ENCODE measurements at regions not wholly inside any gene's neighbourhood (a gene's known extent, or its start where the extent isn't known, plus 50 kb on each side); places are given as distances from the start of the nearest gene placed in this dataset.

DNA sequence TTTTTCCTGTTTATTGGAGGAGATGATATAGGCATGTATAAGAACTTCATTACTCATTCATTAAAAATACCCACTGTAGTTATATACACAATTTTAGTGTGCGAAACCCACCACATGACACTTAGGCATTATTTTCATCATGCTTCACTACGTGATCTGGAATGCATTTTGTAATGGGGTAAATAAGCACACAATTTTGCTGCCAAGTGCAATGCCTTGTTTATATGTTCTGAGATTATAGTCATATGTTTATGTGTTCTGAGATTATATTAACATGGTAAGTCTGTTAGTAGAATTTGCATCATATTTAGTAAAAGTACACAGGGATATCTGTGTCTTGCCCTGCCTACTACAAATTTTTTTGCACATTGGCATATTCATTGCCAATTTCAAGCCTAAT is 1123.0 kb downstream of the LRFN5 start:
- ATAC-seq (no peak), DNase-seq (no peak)
- no peak for TF ChIP-seq POLR2A (IDR thresholded peaks at IDR 0.05)
- TF ChIP-seq, protein P1, sequence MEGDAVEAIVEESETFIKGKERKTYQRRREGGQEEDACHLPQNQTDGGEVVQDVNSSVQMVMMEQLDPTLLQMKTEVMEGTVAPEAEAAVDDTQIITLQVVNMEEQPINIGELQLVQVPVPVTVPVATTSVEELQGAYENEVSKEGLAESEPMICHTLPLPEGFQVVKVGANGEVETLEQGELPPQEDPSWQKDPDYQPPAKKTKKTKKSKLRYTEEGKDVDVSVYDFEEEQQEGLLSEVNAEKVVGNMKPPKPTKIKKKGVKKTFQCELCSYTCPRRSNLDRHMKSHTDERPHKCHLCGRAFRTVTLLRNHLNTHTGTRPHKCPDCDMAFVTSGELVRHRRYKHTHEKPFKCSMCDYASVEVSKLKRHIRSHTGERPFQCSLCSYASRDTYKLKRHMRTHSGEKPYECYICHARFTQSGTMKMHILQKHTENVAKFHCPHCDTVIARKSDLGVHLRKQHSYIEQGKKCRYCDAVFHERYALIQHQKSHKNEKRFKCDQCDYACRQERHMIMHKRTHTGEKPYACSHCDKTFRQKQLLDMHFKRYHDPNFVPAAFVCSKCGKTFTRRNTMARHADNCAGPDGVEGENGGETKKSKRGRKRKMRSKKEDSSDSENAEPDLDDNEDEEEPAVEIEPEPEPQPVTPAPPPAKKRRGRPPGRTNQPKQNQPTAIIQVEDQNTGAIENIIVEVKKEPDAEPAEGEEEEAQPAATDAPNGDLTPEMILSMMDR (IDR thresholded peaks at IDR 0.05) = no peak
- H3K36me3 ChIP-seq = no peaks in the 10 kb centered on the region
- H3K27ac ChIP-seq = no peak overlapping the region
- intact Hi-C loops (cut with DNase I) = no loop called here
- H3K4me3 ChIP-seq = no peak overlapping the region
- no peaks in the 10 kb centered on the region for H3K27me3 ChIP-seq
- 79 to 88% (median 86%) methylated on average over 2 of the region's 2 CpGs for WGBS, 4 donors
- H3K4me1 ChIP-seq = no peaks in the 10 kb centered on the region
- H3K9me3 ChIP-seq = no peaks in the 10 kb centered on the region

DNA sequence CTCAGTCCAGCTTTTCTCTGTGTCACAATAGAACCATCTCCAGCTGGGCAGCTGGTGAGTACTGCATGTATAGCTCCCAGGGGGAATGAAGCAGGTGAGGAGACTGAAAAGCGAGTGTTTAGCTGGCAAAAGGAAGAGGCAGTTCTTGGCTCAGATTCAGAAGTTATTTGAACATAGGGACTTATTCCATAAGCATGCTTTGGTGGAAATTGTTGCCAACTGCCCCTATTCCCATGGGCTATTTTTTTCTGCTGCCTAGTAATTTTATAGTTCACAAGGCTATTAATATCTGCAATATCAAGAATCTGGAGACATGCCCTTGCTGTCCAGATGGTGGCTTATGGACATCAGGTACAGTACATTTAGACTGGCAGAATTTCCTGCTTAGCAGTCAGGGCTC is 1112.7 kb downstream of the LRFN5 start:
- Histone ChIP-seq H3K9me3 (peaks cover 0 to 4% (median 0%) of the 10 kb centered on the region in 12 donors), H3K36me3 (no peaks in the 10 kb centered on the region), H3K27ac (no peak overlapping the region), H3K4me1 (no peaks in the 10 kb centered on the region), H3K4me3 (no peak overlapping the region), H3K27me3 (no peaks in the 10 kb centered on the region)
- no peak for TF ChIP-seq POLR2A (IDR thresholded peaks at IDR 0.05)
- TF ChIP-seq, protein P1 (IDR thresholded peaks at IDR 0.05) = no peak
- DNase-seq = no peak
- WGBS, 4 donors = 31 to 55% (median 44%) methylated on average over 1 of the region's 1 CpG
- intact Hi-C loops (cut with DNase I) = no loop called here
- no peak for ATAC-seq

DNA sequence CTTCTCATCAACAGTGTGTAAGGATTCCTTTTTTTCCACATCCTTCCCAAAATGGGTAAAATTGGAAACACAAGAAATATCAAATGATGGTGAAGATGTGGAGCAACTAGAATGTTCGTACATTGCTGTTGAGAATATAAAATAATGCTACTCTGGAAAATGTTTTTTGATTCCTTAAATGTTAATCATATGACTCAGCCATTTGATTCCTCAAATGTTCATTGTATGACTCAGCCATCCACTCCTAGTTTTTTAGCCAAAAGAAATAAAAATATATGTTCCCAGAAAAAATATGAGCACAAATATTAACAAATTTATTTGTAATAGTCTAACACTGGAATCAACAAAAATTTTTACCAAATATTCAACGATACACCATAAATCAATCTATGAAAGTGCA is 1108.6 kb downstream of the LRFN5 start:
- Histone ChIP-seq H3K4me1 (no peaks in the 10 kb centered on the region), H3K36me3 (no peaks in the 10 kb centered on the region), H3K27ac (no peak overlapping the region), H3K27me3 (no peaks in the 10 kb centered on the region), H3K9me3 (no peaks in the 10 kb centered on the region), H3K4me3 (no peak overlapping the region)
- TF ChIP-seq POLR2A (IDR thresholded peaks at IDR 0.05) = no peak
- TF ChIP-seq, protein P1 (IDR thresholded peaks at IDR 0.05) = no peak
- ATAC-seq (no peak), DNase-seq (no peak)
- intact Hi-C loops (cut with DNase I) = no loop called here
- WGBS, 4 donors = 56 to 80% (median 66%) methylated on average over 2 of the region's 2 CpGs

DNA sequence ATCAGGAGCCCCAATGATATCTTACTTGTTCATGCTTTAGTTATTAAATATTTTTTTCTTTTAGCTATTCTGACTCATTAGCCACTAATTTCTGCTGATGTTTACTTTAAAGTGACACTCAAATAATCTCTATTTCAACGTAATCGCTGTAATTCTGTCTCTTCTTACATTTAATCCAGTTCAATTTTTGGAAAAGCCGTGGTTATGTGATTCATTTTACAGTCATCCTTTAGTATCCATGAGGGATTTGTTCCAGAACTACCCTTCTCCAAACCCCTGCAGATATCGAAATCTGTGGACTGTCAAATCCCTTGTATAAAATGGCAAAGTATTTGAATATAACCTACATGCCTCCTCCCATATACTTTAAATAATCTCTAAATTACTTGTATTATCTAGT is 1103.4 kb downstream of the LRFN5 start:
- DNase-seq (no peak), ATAC-seq (no peak)
- no peak overlapping the region for H3K4me3 ChIP-seq
- TF ChIP-seq, protein P1 (IDR thresholded peaks at IDR 0.05) = no peak
- TF ChIP-seq POLR2A (IDR thresholded peaks at IDR 0.05) = no peak
- H3K36me3 ChIP-seq = no peaks in the 10 kb centered on the region
- H3K27ac ChIP-seq = no peak overlapping the region
- no peaks in the 10 kb centered on the region for H3K9me3 ChIP-seq
- no peaks in the 10 kb centered on the region for H3K27me3 ChIP-seq
- intact Hi-C loops (cut with DNase I) = no loop called here
- WGBS, 4 donors = 83 to 87% (median 84%) methylated on average over 4 of the region's 4 CpGs
- H3K4me1 ChIP-seq = no peaks in the 10 kb centered on the region
